SH-SY5Y (cell line): ENCODE measurements at regions not wholly inside any gene's neighbourhood (a gene's known extent, or its start where the extent isn't known, plus 50 kb on each side); places are given as distances from the start of the nearest gene placed in this dataset.

ENCODE experiments used
- GATA2 ChIP-seq: IDR thresholded peaks from 2 replicates; pipeline ENCODE4 v1.6.1; 2011; ENCODE audit warnings: mild to moderate bottlenecking, low read depth, low read length
- GATA3 ChIP-seq: IDR thresholded peaks from 2 replicates; pipeline ENCODE4 v1.6.1; 2011; ENCODE audit warnings: low read depth, mild to moderate bottlenecking, low read length, moderate library complexity

GRCh38 chr5:167155387-167156005, 1135.9 kb upstream of the WWC1 start:
- TF ChIP-seq GATA2 (no peak), GATA3 (no peak)
